Astrocyte (in vitro differentiated cells and primary cell): ENCODE measurements at regions not wholly inside any gene's neighbourhood (a gene's known extent, or its start where the extent isn't known, plus 50 kb on each side); places are given as distances from the start of the nearest gene placed in this dataset.

Source experiments
- DNase-seq: peaks from one replicate; pipeline ENCODE4 v3.0.0-alpha.2; 2010; ENCODE audit warnings: low read depth
- FAIRE-seq: peaks from 2 replicates; lab custom pipeline; 2011; peaks lifted over from hg19 to GRCh38; lab: Jason Lieb, UNC
- H2AFZ ChIP-seq: 2 replicates; pipeline ENCODE4 v1.6.0; 2012; ENCODE audit warnings: low read depth, low read length, inconsistent platforms
- H3K27ac ChIP-seq: 2 replicates; pipeline ENCODE4 v1.5.1; 2011; ENCODE audit warnings: low read depth, low read length, inconsistent platforms
- H3K27me3 ChIP-seq: 2 replicates; pipeline ENCODE4 v1.6.0; 2011; ENCODE audit warnings: low read length, inconsistent platforms; ENCODE audit not compliant: insufficient read depth
- H3K36me3 ChIP-seq: 2 replicates; pipeline ENCODE4 v1.5.1; 2011; ENCODE audit warnings: low read length, inconsistent platforms; ENCODE audit not compliant: insufficient read depth
- H3K4me1 ChIP-seq: 2 replicates; pipeline ENCODE4 v1.5.1; 2011; ENCODE audit warnings: low read length, inconsistent platforms; ENCODE audit not compliant: insufficient read depth
- H3K4me2 ChIP-seq: 2 replicates; pipeline ENCODE4 v1.6.0; 2012; ENCODE audit warnings: low read length, inconsistent platforms
- H3K4me3 ChIP-seq: 2 replicates; pipeline ENCODE4 v1.5.1; 2011; ENCODE audit warnings: low read depth, mild to moderate bottlenecking, low read length, inconsistent platforms; ENCODE audit not compliant: insufficient read depth
- H3K79me2 ChIP-seq: 2 replicates; pipeline ENCODE4 v1.6.0; 2012; ENCODE audit warnings: mild to moderate bottlenecking, low read length, inconsistent platforms; ENCODE audit not compliant: insufficient read depth
- H3K9ac ChIP-seq: 2 replicates; pipeline ENCODE4 v1.6.0; 2012; ENCODE audit warnings: mild to moderate bottlenecking, low read length, inconsistent platforms
- H3K9me3 ChIP-seq: 2 replicates; pipeline ENCODE4 v1.5.1; 2012; ENCODE audit warnings: low read depth, mild to moderate bottlenecking, low read length, inconsistent platforms; ENCODE audit not compliant: insufficient read depth
- H4K20me1 ChIP-seq: 2 replicates; pipeline ENCODE4 v1.6.0; 2012; ENCODE audit warnings: low read length, inconsistent platforms; ENCODE audit not compliant: insufficient read depth
- H3K27ac Mint-ChIP-seq: one replicate; pipeline ENCODE4 v1.8.0; 2021; ENCODE audit warnings: mild to moderate bottlenecking, mixed read lengths; ENCODE audit not compliant: unreplicated experiment
- H3K27me3 Mint-ChIP-seq: one replicate; pipeline ENCODE4 v1.8.0; 2021; ENCODE audit warnings: low read depth, mixed read lengths; ENCODE audit not compliant: unreplicated experiment
- H3K36me3 Mint-ChIP-seq: one replicate; pipeline ENCODE4 v1.8.0; 2021; ENCODE audit warnings: low read depth, mixed read lengths; ENCODE audit not compliant: unreplicated experiment
- H3K4me1 Mint-ChIP-seq: one replicate; pipeline ENCODE4 v1.8.0; 2021; ENCODE audit warnings: low read depth, mixed read lengths; ENCODE audit not compliant: unreplicated experiment
- H3K4me3 Mint-ChIP-seq: one replicate; pipeline ENCODE4 v1.8.0; 2021; ENCODE audit warnings: mild to moderate bottlenecking, moderate library complexity, mixed read lengths; ENCODE audit not compliant: unreplicated experiment
- H3K9me3 Mint-ChIP-seq: one replicate; pipeline ENCODE4 v1.8.0; 2021; ENCODE audit warnings: mild to moderate bottlenecking, mixed read lengths; ENCODE audit not compliant: unreplicated experiment
- CTCF ChIP-seq: IDR thresholded peaks from 2 replicates; pipeline ENCODE4 v1.5.1; 2011; ENCODE audit warnings: low read depth, mild to moderate bottlenecking, inconsistent platforms, low read length, moderate library complexity; ENCODE audit not compliant: insufficient read depth
- EZH2 ChIP-seq: IDR thresholded peaks from 2 replicates; pipeline ENCODE4 v1.6.1; 2012; ENCODE audit warnings: mild to moderate bottlenecking, low read length, inconsistent platforms; ENCODE audit not compliant: insufficient read depth

GRCh38 chrX:1743663-1744062, 128.8 kb downstream of the ASMT start:
- Histone ChIP-seq H2AFZ (no peak overlapping the region), H3K36me3 (no peaks in the 10 kb centered on the region), H3K79me2 (no peaks in the 10 kb centered on the region), H3K9me3 (no peaks in the 10 kb centered on the region), H3K4me3 (no peak overlapping the region), H3K4me1 (no peaks in the 10 kb centered on the region), H3K9ac (no peak overlapping the region), H3K27me3 (no peaks in the 10 kb centered on the region), H3K4me2 (no peak overlapping the region), H4K20me1 (no peaks in the 10 kb centered on the region), H3K27ac (no peak overlapping the region)
- Mint-ChIP-seq H3K4me3 (no peak overlapping the region), H3K4me1 (no peaks in the 10 kb centered on the region), H3K27me3 (peaks cover 2% of the 10 kb centered on the region), H3K27ac (no peak overlapping the region), H3K36me3 (no peaks in the 10 kb centered on the region), H3K9me3 (peaks cover 22% of the 10 kb centered on the region)
- TF ChIP-seq EZH2: no peak
- TF ChIP-seq CTCF: no peak
- no peak for DNase-seq
- no peak for FAIRE-seq

DNA sequence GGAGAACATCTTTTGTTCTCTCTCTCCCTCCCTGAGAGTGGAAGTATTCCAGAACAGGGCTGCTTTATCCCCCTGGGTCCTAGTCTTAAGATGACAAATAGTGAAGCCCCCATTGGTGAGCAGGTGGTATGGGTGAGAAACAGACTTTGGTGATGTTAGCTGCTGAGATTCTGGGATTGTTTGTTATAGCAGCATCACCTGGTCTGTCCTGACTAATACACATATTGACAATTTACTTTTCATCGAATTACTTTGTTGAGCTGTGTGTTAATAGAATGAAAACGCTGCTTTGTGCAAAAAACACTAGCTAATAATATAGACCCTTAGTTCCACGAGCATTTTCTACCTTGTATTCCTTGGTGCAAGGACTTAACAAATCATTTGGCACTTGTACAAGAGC, 133.5 kb downstream of the ASMT start:
- Histone ChIP-seq H3K4me1 (no peaks in the 10 kb centered on the region), H3K4me3 (no peak overlapping the region), H2AFZ (no peak overlapping the region), H3K9me3 (no peaks in the 10 kb centered on the region), H3K9ac (no peak overlapping the region), H4K20me1 (no peaks in the 10 kb centered on the region), H3K4me2 (no peak overlapping the region), H3K27me3 (no peaks in the 10 kb centered on the region), H3K36me3 (no peaks in the 10 kb centered on the region), H3K79me2 (no peaks in the 10 kb centered on the region), H3K27ac (no peak overlapping the region)
- no peak overlapping the region for H3K27ac Mint-ChIP-seq
- H3K27me3 Mint-ChIP-seq: no peaks in the 10 kb centered on the region
- H3K4me1 Mint-ChIP-seq: peaks cover 7% of the 10 kb centered on the region
- H3K36me3 Mint-ChIP-seq: no peaks in the 10 kb centered on the region
- FAIRE-seq (no peak), DNase-seq (no peak)
- TF ChIP-seq EZH2 (no peak), CTCF (no peak)
- H3K4me3 Mint-ChIP-seq: no peak overlapping the region
- H3K9me3 Mint-ChIP-seq: peaks cover 18% of the 10 kb centered on the region

- H3K27ac ChIP-seq: no peak overlapping the region
- peaks cover 15% of the 10 kb centered on the region for H3K9me3 Mint-ChIP-seq
- H3K27me3 ChIP-seq: no peaks in the 10 kb centered on the region
- no peaks in the 10 kb centered on the region for H3K36me3 Mint-ChIP-seq
- FAIRE-seq (no peak), DNase-seq (no peak)
- peaks cover 3% of the 10 kb centered on the region for H3K9me3 ChIP-seq
- no peaks in the 10 kb centered on the region for H3K27me3 Mint-ChIP-seq
- no peak overlapping the region for H3K9ac ChIP-seq
- H3K4me3 ChIP-seq: no peak overlapping the region
- no peak for TF ChIP-seq EZH2
- TF ChIP-seq CTCF: no peak
- H3K79me2 ChIP-seq: no peaks in the 10 kb centered on the region
- peaks cover 9% of the 10 kb centered on the region for H3K4me1 Mint-ChIP-seq
- no peak overlapping the region for H2AFZ ChIP-seq
- no peaks in the 10 kb centered on the region for H4K20me1 ChIP-seq
- no peaks in the 10 kb centered on the region for H3K36me3 ChIP-seq
- H3K4me1 ChIP-seq: no peaks in the 10 kb centered on the region
- H3K4me3 Mint-ChIP-seq: no peak overlapping the region
- no peak overlapping the region for H3K27ac Mint-ChIP-seq
- H3K4me2 ChIP-seq: no peak overlapping the region
Observed at GRCh38 chrX:1749499-1749898, 134.6 kb downstream of the ASMT start.
